CD4-positive, alpha-beta T cell (primary cell): ENCODE measurements at regions not wholly inside any gene's neighbourhood (a gene's known extent, or its start where the extent isn't known, plus 50 kb on each side); places are given as distances from the start of the nearest gene placed in this dataset.
A peak's percentile ranks its signal among the peaks of the same experiment; 100 is the strongest.

ENCODE experiments used
- ATAC-seq: fragments of 200-7000 bp; cut with Tn5 transposase; one replicate; pipeline ENCODE4 v1.10.0; 2022; ENCODE audit warnings: mild to moderate bottlenecking; ENCODE audit not compliant: poor library complexity
- CTCF ChIA-PET: fragments of 350-600 bp; sonication (Branson Sonifier 250); formaldehyde crosslinking; loops from one replicate; lab custom pipeline; 2021; ENCODE audit warnings: antibody characterized with exemption, inconsistent platforms; lab: Charles Lee
- POLR2A ChIA-PET: fragments of 350-600 bp; sonication (Branson Sonifier 250); formaldehyde crosslinking; loops from one replicate; lab custom pipeline; 2021; ENCODE audit warnings: antibody characterized with exemption, inconsistent platforms; lab: Charles Lee
- DNase-seq, 14 experiments: peaks; one replicate each; pipeline ENCODE4 v3.0.0-alpha.2; 2013 to 2020; ENCODE audit warnings: mixed read lengths in 2 of 14
- H3K27ac ChIP-seq, 2 donors: one replicate each; pipeline versions ENCODE4 v1.5.1 to v1.7.0; 2013; ENCODE audit warnings: low read length in 2 of 2, low read depth in 1 of 2, mild to moderate bottlenecking in 1 of 2
- H3K27me3 ChIP-seq, 2 experiments: 1 replicate in 1 of 2; 2 replicates in 1 of 2; pipeline versions ENCODE4 v1.6.1 to v1.7.0; 2013; ENCODE audit warnings: low read length in 2 of 2, control low read depth in 1 of 2, mild to moderate bottlenecking in 1 of 2, moderate library complexity in 1 of 2; ENCODE audit not compliant: insufficient read depth in 2 of 2, control insufficient read depth in 1 of 2
- H3K36me3 ChIP-seq: one replicate; pipeline ENCODE4 v1.6.1; 2013; ENCODE audit warnings: low read length, control low read depth; ENCODE audit not compliant: insufficient read depth
- H3K4me1 ChIP-seq: one replicate; pipeline ENCODE4 v1.6.1; 2013; ENCODE audit warnings: low read length, control low read depth; ENCODE audit not compliant: insufficient read depth
- H3K4me3 ChIP-seq: one replicate; pipeline ENCODE4 v1.5.1; 2013; ENCODE audit warnings: mild to moderate bottlenecking, low read length, moderate library complexity
- H3K9me3 ChIP-seq, 2 experiments: 1 replicate in 1 of 2; 2 replicates in 1 of 2; pipeline versions ENCODE4 v1.6.1 to v1.7.0; 2013; ENCODE audit warnings: low read length in 2 of 2, mild to moderate bottlenecking in 2 of 2, control low read depth in 1 of 2, moderate library complexity in 1 of 2; ENCODE audit not compliant: control insufficient read depth in 1 of 2, insufficient read depth in 1 of 2
- H3K27ac Mint-ChIP-seq: one replicate; pipeline ENCODE4 v1.8.0; 2020; ENCODE audit warnings: mixed read lengths
- H3K27me3 Mint-ChIP-seq: one replicate; pipeline ENCODE4 v1.8.0; 2021; ENCODE audit warnings: mixed read lengths
- H3K36me3 Mint-ChIP-seq: one replicate; pipeline ENCODE4 v1.8.0; 2021; ENCODE audit warnings: low read depth, mixed read lengths
- H3K4me1 Mint-ChIP-seq: one replicate; pipeline ENCODE4 v1.8.0; 2021; ENCODE audit warnings: low read depth, mixed read lengths
- H3K4me3 Mint-ChIP-seq: one replicate; pipeline ENCODE4 v1.8.0; 2020; ENCODE audit warnings: mild to moderate bottlenecking, mixed read lengths
- H3K9me3 Mint-ChIP-seq: one replicate; pipeline ENCODE4 v1.8.0; 2020; ENCODE audit warnings: mixed read lengths
- intact Hi-C, 2 experiments: fragments of 100-400 bp; cut with DNase I in 1 of 2; cut with micrococcal nuclease in 1 of 2; formaldehyde crosslinking; loops; one replicate each; pipeline versions ENCODE4 v1.15.1 to v1.9.0; 2023 to 2025; cut with DNase I, micrococcal nuclease
- TF ChIP-seq, protein P1 (sequence below): fragments of 200-600 bp; IDR thresholded peaks from one replicate; pipeline ENCODE4 v1.8.0; 2022; ENCODE audit warnings: antibody characterized with exemption, mild to moderate bottlenecking

DNA sequence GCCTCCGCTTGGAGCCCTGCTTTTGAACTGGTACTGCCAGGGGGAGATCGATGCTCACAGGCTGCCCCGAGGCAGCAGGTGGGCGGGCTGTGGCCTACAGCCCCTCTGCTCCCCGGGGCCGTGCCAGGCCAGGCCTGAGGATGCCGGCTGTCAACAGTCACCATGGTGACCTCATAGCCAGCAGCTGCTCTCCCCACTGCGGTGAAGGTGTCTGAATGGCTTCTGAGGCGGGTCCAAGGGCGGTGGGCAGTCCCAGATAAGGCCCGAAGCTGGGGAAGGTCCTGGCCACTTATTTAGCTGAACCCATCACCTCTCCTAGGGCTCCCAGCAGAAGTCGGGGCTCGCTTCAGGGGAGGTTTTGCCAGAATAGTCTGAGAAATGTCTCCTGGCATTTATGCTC lies 179.3 kb downstream of the ARHGAP12 start:
- H3K27me3 ChIP-seq, result no peaks in the 10 kb centered on the region
- peaks cover 6% of the 10 kb centered on the region for H3K4me1 Mint-ChIP-seq
- H3K4me3 Mint-ChIP-seq, result no peak overlapping the region
- DNase-seq, result no peak
- intact Hi-C loops, result no loop called here
- ATAC-seq, result no peak
- ChIA-PET POLR2A (no interaction called here), CTCF (interaction anchor here (1.7 kb wide), 1 partner anchor 20 kb away, joined by 4 read pairs; no protein-coding TSS in a partner anchor)
- H3K4me1 ChIP-seq, result peaks cover 12% of the 10 kb centered on the region
- H3K36me3 Mint-ChIP-seq, result no peaks in the 10 kb centered on the region
- H3K27ac ChIP-seq, result no peak overlapping the region
- no peak overlapping the region for H3K27ac Mint-ChIP-seq
- H3K9me3 ChIP-seq, result no peaks in the 10 kb centered on the region
- H3K27me3 Mint-ChIP-seq, result no peaks in the 10 kb centered on the region
- no peaks in the 10 kb centered on the region for H3K9me3 Mint-ChIP-seq
- no peaks in the 10 kb centered on the region for H3K36me3 ChIP-seq
- H3K4me3 ChIP-seq, result no peak overlapping the region
- TF ChIP-seq, protein P1, sequence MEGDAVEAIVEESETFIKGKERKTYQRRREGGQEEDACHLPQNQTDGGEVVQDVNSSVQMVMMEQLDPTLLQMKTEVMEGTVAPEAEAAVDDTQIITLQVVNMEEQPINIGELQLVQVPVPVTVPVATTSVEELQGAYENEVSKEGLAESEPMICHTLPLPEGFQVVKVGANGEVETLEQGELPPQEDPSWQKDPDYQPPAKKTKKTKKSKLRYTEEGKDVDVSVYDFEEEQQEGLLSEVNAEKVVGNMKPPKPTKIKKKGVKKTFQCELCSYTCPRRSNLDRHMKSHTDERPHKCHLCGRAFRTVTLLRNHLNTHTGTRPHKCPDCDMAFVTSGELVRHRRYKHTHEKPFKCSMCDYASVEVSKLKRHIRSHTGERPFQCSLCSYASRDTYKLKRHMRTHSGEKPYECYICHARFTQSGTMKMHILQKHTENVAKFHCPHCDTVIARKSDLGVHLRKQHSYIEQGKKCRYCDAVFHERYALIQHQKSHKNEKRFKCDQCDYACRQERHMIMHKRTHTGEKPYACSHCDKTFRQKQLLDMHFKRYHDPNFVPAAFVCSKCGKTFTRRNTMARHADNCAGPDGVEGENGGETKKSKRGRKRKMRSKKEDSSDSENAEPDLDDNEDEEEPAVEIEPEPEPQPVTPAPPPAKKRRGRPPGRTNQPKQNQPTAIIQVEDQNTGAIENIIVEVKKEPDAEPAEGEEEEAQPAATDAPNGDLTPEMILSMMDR, result no peak

DNA sequence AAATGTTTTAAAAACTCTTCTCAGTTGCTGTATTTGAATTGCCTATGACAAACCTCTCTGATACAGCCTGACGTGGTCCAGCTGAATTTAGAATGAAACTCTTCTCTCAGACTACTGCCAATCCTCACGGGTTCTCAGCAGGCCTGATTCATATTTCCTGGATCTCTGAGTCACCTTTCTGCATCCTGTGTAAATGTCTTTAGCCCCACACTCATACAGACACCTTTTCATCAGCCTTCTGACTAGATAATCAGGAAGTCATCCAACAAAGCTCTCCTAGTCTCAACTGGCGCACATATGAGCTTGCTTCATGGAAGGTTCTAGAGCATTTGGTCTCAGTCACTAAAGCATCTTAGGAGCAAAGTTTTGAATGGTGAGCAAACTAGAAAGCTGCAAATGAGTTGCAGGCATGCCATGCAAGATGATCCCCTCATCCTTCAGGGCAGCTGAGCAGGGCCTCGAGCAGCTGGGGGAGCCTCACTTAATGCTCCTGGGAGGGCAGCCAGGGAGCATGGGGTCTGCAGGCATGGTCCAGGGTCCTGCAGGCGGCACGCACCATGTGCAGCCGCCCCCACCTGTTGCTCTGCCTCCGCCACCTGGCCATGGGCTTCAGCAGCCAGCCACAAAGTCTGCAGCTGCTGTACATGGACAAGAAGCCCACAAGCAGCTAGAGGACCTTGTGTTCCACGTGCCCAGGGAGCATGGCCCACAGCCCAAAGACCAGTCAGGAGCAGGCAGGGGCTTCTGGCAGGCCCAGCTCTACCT lies 182.8 kb downstream of the ARHGAP12 start:
- ChIA-PET CTCF (interaction anchor here (1.1 to 2.1 kb wide), 2 partner anchors 24 to 139 kb away, joined by 3 to 12 read pairs; no protein-coding TSS in a partner anchor), POLR2A (no interaction called here)
- Histone ChIP-seq H3K27ac (peak overlapping the region in 1 of 2 donors; percentile 12), H3K4me3 (no peak overlapping the region), H3K9me3 (no peaks in the 10 kb centered on the region), H3K4me1 (peaks cover 12% of the 10 kb centered on the region), H3K36me3 (no peaks in the 10 kb centered on the region), H3K27me3 (no peaks in the 10 kb centered on the region)
- H3K9me3 Mint-ChIP-seq, result no peaks in the 10 kb centered on the region
- H3K4me3 Mint-ChIP-seq, result no peak overlapping the region
- H3K36me3 Mint-ChIP-seq, result no peaks in the 10 kb centered on the region
- H3K4me1 Mint-ChIP-seq, result peaks cover 6% of the 10 kb centered on the region
- no peaks in the 10 kb centered on the region for H3K27me3 Mint-ChIP-seq
- DNase-seq (peak in 7 of 14 experiments; percentile 14 to 51 (median 43)), ATAC-seq (peak; percentile 87)
- H3K27ac Mint-ChIP-seq, result peak overlapping the region; percentile 13
- intact Hi-C loops, result no loop called here
- TF ChIP-seq, protein P1, result no peak

DNA sequence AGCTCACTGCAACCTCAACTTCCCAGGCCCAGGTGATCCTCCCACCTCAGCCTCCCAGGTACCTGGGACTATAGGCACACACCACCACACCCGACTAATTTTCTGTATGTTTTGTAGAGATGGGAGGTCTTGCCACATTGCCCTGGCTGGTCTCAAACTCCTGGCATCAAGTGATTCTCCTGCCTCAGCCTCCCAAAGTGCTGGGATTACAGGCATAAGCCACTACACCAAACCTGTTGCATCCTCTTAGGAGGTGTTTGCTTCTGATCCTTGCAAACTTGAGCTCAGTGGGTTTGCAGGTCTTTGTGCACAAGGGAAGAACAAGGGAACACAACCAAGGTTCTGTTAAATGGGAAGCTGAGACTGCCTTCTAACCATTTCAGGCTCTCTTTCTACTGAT lies 184.6 kb downstream of the ARHGAP12 start:
- no peaks in the 10 kb centered on the region for H3K27me3 ChIP-seq
- H3K9me3 ChIP-seq, result no peaks in the 10 kb centered on the region
- no peak overlapping the region for H3K4me3 Mint-ChIP-seq
- no peaks in the 10 kb centered on the region for H3K27me3 Mint-ChIP-seq
- DNase-seq (no peak), ATAC-seq (no peak)
- H3K36me3 ChIP-seq, result no peaks in the 10 kb centered on the region
- H3K27ac ChIP-seq, result no peak overlapping the region
- no peaks in the 10 kb centered on the region for H3K36me3 Mint-ChIP-seq
- H3K9me3 Mint-ChIP-seq, result no peaks in the 10 kb centered on the region
- no peak overlapping the region for H3K4me3 ChIP-seq
- intact Hi-C loops, result no loop called here
- TF ChIP-seq, protein P1, result no peak
- H3K4me1 Mint-ChIP-seq, result peaks cover 6% of the 10 kb centered on the region
- H3K4me1 ChIP-seq, result peaks cover 12% of the 10 kb centered on the region
- ChIA-PET CTCF (no interaction called here), POLR2A (no interaction called here)
- no peak overlapping the region for H3K27ac Mint-ChIP-seq
